Effector CD4-positive, alpha-beta T cell (primary cell): ENCODE measurements at regions not wholly inside any gene's neighbourhood (a gene's known extent, or its start where the extent isn't known, plus 50 kb on each side); places are given as distances from the start of the nearest gene placed in this dataset.

Source experiments
- DNase-seq: peaks from one replicate; pipeline ENCODE4 v3.0.0-alpha.2; 2020

DNA sequence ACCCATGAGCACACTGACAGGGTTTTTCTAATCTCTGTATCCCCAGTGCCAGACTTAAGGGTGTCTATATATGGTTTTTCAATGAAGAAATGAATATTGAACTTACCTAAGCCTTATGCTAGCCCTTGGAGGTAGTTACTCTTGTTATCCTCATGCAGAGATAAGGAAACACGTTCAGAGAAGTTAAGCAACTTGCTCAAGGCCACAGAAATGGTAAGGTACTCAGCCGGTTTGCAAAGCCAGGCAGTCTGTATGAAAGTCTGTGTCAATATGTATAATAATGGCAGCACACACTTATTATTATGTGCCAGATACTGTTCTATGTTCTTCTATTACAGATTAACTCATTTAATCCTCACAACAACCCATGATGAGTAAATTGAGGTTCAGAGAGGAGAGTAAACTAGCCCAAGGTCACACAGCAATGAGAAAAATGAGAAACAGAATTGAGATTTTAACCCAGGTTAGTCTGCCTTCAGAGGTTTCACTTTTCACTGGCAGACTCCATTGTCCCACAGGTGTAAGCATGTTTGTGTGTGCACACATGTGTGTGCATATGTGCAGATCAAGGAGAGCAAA is 54.6 kb upstream of the CSF3R start:
- no peak for DNase-seq

DNA sequence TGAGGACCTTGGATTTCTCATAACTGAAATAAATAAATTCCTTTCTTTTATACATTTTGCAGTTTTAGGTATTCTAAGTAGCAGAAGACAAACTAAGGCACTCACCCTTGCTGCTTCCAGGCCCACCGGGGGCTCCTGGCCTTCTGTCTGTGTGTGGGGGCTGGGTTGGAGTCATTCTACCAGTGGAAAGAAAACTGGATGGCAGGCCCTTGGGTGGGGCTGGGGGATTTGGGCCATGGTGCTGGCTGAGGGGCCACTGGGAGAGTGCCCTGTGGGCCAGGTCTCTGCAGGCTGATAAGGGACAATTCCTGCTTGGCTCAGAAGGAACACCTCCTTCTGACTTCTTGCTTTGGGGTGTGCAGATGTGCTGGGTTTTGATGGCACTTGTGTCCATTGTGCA is 54.0 kb upstream of the CSF3R start:
- DNase-seq, result no peak

DNA sequence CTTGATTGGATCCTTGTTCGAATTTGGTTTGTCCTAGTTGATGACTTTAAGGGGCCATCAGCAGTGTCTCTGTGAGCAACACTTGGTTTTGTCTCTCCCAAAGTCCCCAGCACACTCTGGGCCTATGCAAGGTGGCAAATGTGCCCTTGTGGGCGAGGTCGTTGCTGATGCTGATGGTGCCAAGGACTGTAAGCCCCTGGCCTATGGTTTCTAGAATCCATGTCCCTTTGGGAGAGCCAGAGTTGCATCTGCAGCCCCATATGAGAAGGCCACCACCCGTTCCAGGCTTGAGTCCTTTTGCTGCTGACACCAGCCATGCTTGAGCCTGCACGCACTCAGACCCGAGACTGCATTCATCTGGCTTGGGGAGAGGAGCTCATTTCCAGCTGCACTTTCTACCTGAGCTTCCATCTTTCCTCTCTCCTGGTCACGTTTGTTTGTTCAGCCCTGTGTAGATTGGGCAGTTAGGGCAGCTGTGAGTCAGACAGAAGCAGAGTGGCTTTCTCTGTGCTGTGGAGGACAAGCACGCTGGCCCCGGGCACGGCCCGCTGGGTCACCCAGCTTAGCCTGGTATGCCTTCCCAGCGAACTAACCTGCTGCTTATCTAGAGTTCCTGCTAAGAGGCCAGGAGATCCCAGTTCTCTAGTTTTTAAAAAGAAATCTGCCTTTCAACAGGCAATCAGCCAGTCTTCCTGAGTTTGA is 52.1 kb upstream of the CSF3R start:
- no peak for DNase-seq

DNA sequence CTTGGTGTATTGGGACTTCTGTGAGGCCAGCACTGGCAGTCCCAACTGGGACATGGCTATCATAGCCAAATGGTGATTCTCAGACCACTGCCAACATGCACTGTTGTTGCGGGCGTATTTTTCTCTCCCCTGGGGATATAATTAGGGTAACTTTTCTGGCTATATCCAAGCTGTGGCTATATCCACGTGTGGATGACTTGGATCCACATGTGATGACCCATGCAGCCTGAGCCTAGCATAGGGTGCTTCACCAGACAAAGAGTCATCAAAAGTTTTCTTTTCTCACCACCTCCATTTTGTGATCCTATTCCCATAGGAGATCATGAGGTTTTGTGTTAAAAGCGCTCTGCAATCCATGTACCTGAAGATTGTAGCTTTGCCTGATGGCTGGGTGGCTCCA is 51.2 kb upstream of the CSF3R start:
- no peak for DNase-seq

DNA sequence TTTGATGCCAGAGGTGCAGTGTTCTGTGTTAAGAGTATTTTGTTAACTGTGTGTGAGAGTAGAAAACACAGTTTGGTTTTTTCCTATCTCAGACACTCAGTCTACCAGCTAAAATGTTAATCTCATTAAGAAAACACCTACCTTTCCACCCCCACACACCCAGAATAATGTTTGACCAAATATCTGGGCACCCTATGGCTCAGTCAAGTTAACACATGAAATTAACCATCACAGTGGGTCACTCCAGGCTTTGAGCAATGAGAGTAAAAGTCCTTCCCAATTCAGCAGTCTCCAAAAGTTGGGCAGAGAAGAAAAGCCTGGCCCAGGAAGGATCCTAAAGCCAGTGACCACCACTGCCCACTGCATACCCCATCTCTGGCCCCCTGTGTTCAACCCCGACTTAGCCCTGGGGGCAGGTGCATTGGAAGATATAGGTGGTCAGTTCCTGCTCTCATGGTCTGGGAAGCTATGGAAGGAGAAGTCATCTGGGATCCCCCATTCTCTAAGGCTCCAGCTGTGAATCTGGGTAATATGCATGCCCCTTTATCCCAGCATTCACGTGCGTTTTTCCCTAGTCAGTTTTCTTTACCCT is 50.2 kb upstream of the CSF3R start:
- DNase-seq, result no peak
